GM10248 (cell line): ENCODE measurements at regions not wholly inside any gene's neighbourhood (a gene's known extent, or its start where the extent isn't known, plus 50 kb on each side); places are given as distances from the start of the nearest gene placed in this dataset.

Experiments
- CTCF ChIA-PET: fragments of 300-600 bp; sonication (Branson Sonifier 250); formaldehyde crosslinking; extraction: SDS; loops from one replicate; lab custom pipeline; 2021; ENCODE audit warnings: antibody characterized with exemption; lab: Yijun Ruan, JAX
- POLR2A ChIA-PET: fragments of 350-650 bp; sonication (Branson Sonifier 250); formaldehyde crosslinking; extraction: SDS; loops from one replicate; lab custom pipeline; 2020; ENCODE audit warnings: antibody characterized with exemption; lab: Yijun Ruan, JAX
- DNase-seq: peaks from one replicate; pipeline ENCODE4 v3.0.0; 2012; ENCODE audit errors: extremely low spot score
- CTCF ChIP-seq: IDR thresholded peaks from 2 replicates; pipeline ENCODE4 v1.5.1; 2012; ENCODE audit warnings: mild to moderate bottlenecking, low read depth; ENCODE audit errors: extremely low read depth, missing control alignments, control extremely low read depth

DNA sequence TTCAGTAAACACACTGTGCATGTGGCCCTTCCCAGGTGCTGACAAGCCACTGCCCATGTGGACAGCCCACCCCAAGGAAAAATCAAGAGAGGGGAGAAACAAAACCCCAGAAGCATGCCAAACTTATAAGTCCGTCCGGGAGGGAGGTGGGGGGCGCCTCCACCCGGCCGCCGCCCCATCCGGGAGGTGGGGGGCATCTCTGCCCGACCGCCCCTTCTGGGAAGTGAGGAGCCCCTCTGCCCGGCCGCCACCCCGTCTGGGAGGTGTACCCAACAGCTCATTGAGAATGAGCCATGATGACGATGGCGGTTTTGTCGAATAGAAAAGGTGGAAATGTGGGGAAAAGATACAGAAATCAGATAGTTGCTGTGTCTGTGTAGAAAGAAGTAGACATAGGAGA is 53.8 kb upstream of the C2CD4B start:
- ChIA-PET POLR2A (no interaction called here), CTCF (no interaction called here)
- no peak for DNase-seq
- TF ChIP-seq CTCF = no peak

- POLR2A ChIA-PET = no interaction called here
- TF ChIP-seq CTCF = no peak
- DNase-seq = no peak
- CTCF ChIA-PET = interaction anchor here (1.4 kb wide), 1 partner anchor 11 kb away, joined by 4 read pairs; no protein-coding TSS in a partner anchor
These were observed 54.7 kb upstream of the C2CD4B start for GRCh38 chr15:62219799-62220198.

- CTCF ChIA-PET = no interaction called here
- DNase-seq = no peak
- POLR2A ChIA-PET = no interaction called here
- no peak for TF ChIP-seq CTCF
These were observed 57.9 kb upstream of the C2CD4B start for GRCh38 chr15:62223020-62223419.

GRCh38 chr15:62228604-62229003 is 63.5 kb upstream of the C2CD4B start:
- DNase-seq = no peak
- CTCF ChIA-PET = interaction anchor here (1.5 kb wide), 1 partner anchor 13 kb away, joined by 3 read pairs; no protein-coding TSS in a partner anchor
- POLR2A ChIA-PET = no interaction called here
- no peak for TF ChIP-seq CTCF

DNA sequence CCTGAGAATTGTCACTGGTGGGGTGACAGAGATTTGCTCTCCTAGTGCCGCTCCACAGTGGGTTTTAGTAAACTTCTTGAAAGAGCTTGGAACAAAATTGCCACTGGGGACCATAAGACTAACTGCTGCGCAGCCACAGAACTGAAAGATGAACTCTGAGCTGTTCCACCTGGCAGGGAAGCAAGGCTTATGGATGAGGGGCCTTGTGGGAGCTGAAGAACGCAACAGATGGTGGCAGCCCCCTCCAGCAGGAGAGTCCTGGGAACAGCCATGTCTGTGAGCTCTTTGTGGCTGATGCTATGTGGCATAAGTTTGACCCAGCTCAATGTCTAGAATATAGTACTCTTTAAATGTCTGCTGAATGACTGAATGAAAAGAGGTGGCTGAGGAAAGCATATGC is 66.8 kb upstream of the C2CD4B start:
- POLR2A ChIA-PET = no interaction called here
- no peak for DNase-seq
- no peak for TF ChIP-seq CTCF
- CTCF ChIA-PET = interaction anchor here (1.1 to 1.2 kb wide), 2 partner anchors 10 to 24 kb away, joined by 3 read pairs; no protein-coding TSS in a partner anchor

GRCh38 chr15:62240121-62241096 is 75.3 kb upstream of the C2CD4B start:
- ChIA-PET POLR2A (no interaction called here), CTCF (interaction anchor here (1.1 to 1.6 kb wide), 2 partner anchors 14 to 19 kb away, joined by 3 to 5 read pairs; no protein-coding TSS in a partner anchor)
- TF ChIP-seq CTCF = no peak
- DNase-seq = no peak
